Endodermal cell (in vitro differentiated cells): ENCODE measurements at regions not wholly inside any gene's neighbourhood (a gene's known extent, or its start where the extent isn't known, plus 50 kb on each side); places are given as distances from the start of the nearest gene placed in this dataset.
"Not testable (repeated sequence)": the region's sequence is repeated elsewhere in the genome, so short reads cannot be mapped to it uniquely, and the experiment has no call there.

Experiments used
- DNase-seq: peaks from one replicate; pipeline ENCODE4 v3.0.0-alpha.2; 2017
- H3K27ac ChIP-seq: 2 replicates; pipeline ENCODE4 v1.5.1; 2013; ENCODE audit warnings: mild to moderate bottlenecking, low read depth, low read length, moderate library complexity
- H3K27me3 ChIP-seq: 2 replicates; pipeline ENCODE4 v1.6.1; 2013; ENCODE audit warnings: mild to moderate bottlenecking, low read length, moderate library complexity; ENCODE audit not compliant: insufficient read depth, control insufficient read depth, poor library complexity, severe bottlenecking
- H3K36me3 ChIP-seq: 2 replicates; pipeline ENCODE4 v1.7.0; 2013; ENCODE audit warnings: mild to moderate bottlenecking, low read length, moderate library complexity; ENCODE audit not compliant: control insufficient read depth, insufficient read depth
- H3K4me1 ChIP-seq: one replicate; pipeline ENCODE4 v1.7.0; 2013; ENCODE audit warnings: low read length; ENCODE audit not compliant: control insufficient read depth, insufficient read depth
- H3K4me3 ChIP-seq: 2 replicates; pipeline ENCODE4 v1.5.1; 2013; ENCODE audit warnings: mild to moderate bottlenecking, low read length, moderate library complexity
- H3K9ac ChIP-seq: 2 replicates; pipeline ENCODE4 v1.6.1; 2013; ENCODE audit warnings: mild to moderate bottlenecking, low read length, moderate library complexity; ENCODE audit not compliant: poor library complexity, severe bottlenecking; ENCODE audit errors: extremely low read depth
- H3K9me3 ChIP-seq: 2 replicates; pipeline ENCODE4 v1.6.1; 2013; ENCODE audit warnings: mild to moderate bottlenecking, low read length, moderate library complexity; ENCODE audit not compliant: control insufficient read depth
- H3K27ac Mint-ChIP-seq: 2 replicates; pipeline ENCODE4 v1.8.0; 2020; ENCODE audit warnings: mixed read lengths
- H3K27me3 Mint-ChIP-seq: 2 replicates; pipeline ENCODE4 v1.8.0; 2021; ENCODE audit warnings: mild to moderate bottlenecking, mixed read lengths; ENCODE audit not compliant: insufficient read depth
- H3K36me3 Mint-ChIP-seq: 2 replicates; pipeline ENCODE4 v1.8.0; 2020; ENCODE audit warnings: low read depth, mixed read lengths
- H3K4me1 Mint-ChIP-seq: 2 replicates; pipeline ENCODE4 v1.8.0; 2020; ENCODE audit warnings: mixed read lengths
- H3K4me3 Mint-ChIP-seq: 2 replicates; pipeline ENCODE4 v1.8.0; 2020; ENCODE audit warnings: mild to moderate bottlenecking, moderate library complexity, mixed read lengths
- H3K9me3 Mint-ChIP-seq: 2 replicates; pipeline ENCODE4 v1.8.0; 2020; ENCODE audit warnings: mild to moderate bottlenecking, mixed read lengths
- WGBS, 2 experiments: methylation state at CpG; one replicate each; pipeline versions ENCODE4 v1.1.5 to v1.1.7; 2013; ENCODE audit warnings: missing lambda C conversion rate in 2 of 2, mixed read lengths in 1 of 2; ENCODE audit not compliant: insufficient coverage in 1 of 2, insufficient read length in 1 of 2; 5-methylcytosine and 5-hydroxymethylcytosine counted together
- TF ChIP-seq, protein P1 (sequence below): fragments of 200-600 bp; sonication (generic); conservative IDR thresholded peaks from 2 replicates; pipeline ENCODE4 v1.5.0; 2021; ENCODE audit warnings: antibody characterized with exemption, mild to moderate bottlenecking

DNA sequence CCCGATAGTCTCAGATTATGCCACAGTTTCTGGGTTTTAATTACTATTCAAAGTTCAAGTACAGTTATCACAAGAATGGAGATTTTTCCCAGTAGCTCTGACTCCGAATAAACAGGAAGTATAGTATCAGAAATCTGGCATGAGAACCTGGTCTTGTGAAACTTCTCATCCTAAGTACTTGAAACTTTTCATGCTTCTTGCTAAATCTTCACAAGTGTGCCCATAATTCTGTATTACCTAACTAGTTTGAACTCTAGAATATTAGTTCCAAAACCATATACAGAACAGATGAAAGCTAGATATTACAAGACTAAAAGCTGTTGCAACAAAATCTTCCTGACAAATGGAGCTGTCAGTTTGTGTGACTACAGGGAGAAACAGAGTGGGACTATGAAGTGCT is 70.5 kb upstream of the CSNK1A1L start:
- no peak for DNase-seq
- Histone ChIP-seq H3K4me1 (no peaks in the 10 kb centered on the region), H3K4me3 (no peak overlapping the region), H3K27ac (no peak overlapping the region), H3K9ac (no peak overlapping the region), H3K27me3 (no peaks in the 10 kb centered on the region), H3K9me3 (no peaks in the 10 kb centered on the region), H3K36me3 (no peaks in the 10 kb centered on the region)
- Mint-ChIP-seq H3K36me3 (no peaks in the 10 kb centered on the region), H3K27ac (no peak overlapping the region), H3K9me3 (no peaks in the 10 kb centered on the region), H3K27me3 (no peaks in the 10 kb centered on the region), H3K4me1 (peaks cover 10% of the 10 kb centered on the region), H3K4me3 (no peak overlapping the region)
- TF ChIP-seq, protein P1, sequence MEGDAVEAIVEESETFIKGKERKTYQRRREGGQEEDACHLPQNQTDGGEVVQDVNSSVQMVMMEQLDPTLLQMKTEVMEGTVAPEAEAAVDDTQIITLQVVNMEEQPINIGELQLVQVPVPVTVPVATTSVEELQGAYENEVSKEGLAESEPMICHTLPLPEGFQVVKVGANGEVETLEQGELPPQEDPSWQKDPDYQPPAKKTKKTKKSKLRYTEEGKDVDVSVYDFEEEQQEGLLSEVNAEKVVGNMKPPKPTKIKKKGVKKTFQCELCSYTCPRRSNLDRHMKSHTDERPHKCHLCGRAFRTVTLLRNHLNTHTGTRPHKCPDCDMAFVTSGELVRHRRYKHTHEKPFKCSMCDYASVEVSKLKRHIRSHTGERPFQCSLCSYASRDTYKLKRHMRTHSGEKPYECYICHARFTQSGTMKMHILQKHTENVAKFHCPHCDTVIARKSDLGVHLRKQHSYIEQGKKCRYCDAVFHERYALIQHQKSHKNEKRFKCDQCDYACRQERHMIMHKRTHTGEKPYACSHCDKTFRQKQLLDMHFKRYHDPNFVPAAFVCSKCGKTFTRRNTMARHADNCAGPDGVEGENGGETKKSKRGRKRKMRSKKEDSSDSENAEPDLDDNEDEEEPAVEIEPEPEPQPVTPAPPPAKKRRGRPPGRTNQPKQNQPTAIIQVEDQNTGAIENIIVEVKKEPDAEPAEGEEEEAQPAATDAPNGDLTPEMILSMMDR: no peak
- 83 to 98% methylated on average over 1 to 2 of the region's 2 CpGs for WGBS, 2 experiments

DNA sequence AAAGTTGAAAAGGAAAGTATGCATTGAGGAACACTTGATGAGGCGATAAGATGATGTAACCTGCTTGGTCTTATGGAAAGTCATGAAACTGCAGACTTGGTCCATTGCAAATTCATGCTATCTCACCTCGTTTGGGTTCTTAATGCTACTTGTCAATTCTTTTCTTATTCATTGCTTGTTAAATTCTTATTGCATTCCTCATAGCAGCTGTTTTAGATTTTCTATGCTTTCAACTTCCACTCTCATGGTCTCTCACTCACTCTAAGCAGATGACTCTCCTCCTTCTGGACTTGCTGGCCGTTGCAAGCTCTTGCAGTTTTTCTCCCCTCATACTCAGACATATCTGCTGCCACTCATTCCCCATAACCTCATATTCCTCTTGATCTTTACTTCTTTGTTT is 67.8 kb upstream of the CSNK1A1L start:
- H3K27ac Mint-ChIP-seq: peak overlapping the region; percentile 29
- Histone ChIP-seq H3K27ac (no peak overlapping the region), H3K36me3 (no peaks in the 10 kb centered on the region), H3K9ac (no peak overlapping the region), H3K9me3 (peaks cover under 1% of the 10 kb centered on the region), H3K4me3 (no peak overlapping the region), H3K4me1 (no peaks in the 10 kb centered on the region), H3K27me3 (no peaks in the 10 kb centered on the region)
- 70 to 87% methylated on average over 2 to 3 of the region's 3 CpGs for WGBS, 2 experiments
- H3K27me3 Mint-ChIP-seq: no peaks in the 10 kb centered on the region
- H3K4me1 Mint-ChIP-seq: peaks cover 17% of the 10 kb centered on the region
- TF ChIP-seq, protein P1: no peak
- no peak overlapping the region for H3K4me3 Mint-ChIP-seq
- H3K36me3 Mint-ChIP-seq: no peaks in the 10 kb centered on the region
- DNase-seq: peak; percentile 56
- no peaks in the 10 kb centered on the region for H3K9me3 Mint-ChIP-seq

DNA sequence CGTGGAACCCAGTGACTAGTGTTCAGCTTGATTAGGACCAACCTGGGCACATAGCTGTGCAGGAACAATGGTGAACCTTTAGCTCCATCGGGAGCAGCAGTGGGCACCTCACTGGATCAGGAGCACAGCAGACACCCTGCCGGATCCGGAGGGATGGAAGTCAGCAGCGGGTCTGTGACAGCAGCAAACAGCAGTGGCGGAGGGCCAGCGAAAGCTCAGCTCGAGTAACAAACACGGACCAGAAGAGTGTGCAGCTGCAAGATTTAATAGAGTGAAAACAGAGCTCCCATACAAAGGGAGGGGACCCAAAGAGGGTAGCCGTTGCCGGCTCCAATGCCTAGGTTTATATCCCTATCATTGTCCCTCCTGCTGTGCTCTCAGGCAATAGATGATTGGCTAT is 66.8 kb upstream of the CSNK1A1L start:
- H3K27me3 ChIP-seq, H3K27me3 Mint-ChIP-seq, H3K36me3 ChIP-seq, H3K4me3 Mint-ChIP-seq, H3K9ac ChIP-seq, H3K36me3 Mint-ChIP-seq, H3K9me3 ChIP-seq, H3K27ac ChIP-seq, H3K9me3 Mint-ChIP-seq, H3K4me3 ChIP-seq, H3K27ac Mint-ChIP-seq, H3K4me1 ChIP-seq: not testable (repeated sequence)
- 89 to 93% methylated on average over 10 to 11 of the region's 11 CpGs for WGBS, 2 experiments
- peak; percentile 44 for DNase-seq
- peaks cover 17% of the 10 kb centered on the region for H3K4me1 Mint-ChIP-seq

DNA sequence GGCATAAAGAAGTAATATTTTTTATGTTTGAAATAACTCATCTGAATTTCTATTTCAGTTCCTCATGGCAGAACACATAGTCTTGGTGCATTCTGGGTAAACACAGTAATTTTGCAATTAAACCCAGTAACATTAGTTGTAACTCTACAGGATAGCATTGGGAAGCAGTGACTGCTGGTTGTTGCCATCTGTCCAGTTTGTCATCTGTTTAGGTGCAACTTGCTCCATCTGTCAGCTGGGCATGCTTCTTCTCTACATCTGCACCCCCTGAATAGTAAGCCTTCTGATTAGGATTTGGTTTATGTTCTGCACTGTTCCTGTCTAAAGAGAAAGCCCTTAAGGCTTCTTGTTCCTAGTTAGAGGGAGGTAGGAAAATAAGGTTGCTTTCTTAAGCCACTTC is 63.5 kb upstream of the CSNK1A1L start:
- peak overlapping the region; percentile 4 for H3K27ac Mint-ChIP-seq
- Histone ChIP-seq H3K4me3 (no peak overlapping the region), H3K27ac (no peak overlapping the region), H3K4me1 (no peaks in the 10 kb centered on the region), H3K9me3 (peaks cover 15% of the 10 kb centered on the region), H3K27me3 (no peaks in the 10 kb centered on the region), H3K9ac (no peak overlapping the region), H3K36me3 (no peaks in the 10 kb centered on the region)
- H3K27me3 Mint-ChIP-seq: no peaks in the 10 kb centered on the region
- peaks cover 12% of the 10 kb centered on the region for H3K4me1 Mint-ChIP-seq
- no peak overlapping the region for H3K4me3 Mint-ChIP-seq
- TF ChIP-seq, protein P1: no peak
- DNase-seq: no peak
- H3K36me3 Mint-ChIP-seq: peaks cover 11% of the 10 kb centered on the region
- peaks cover 16% of the 10 kb centered on the region for H3K9me3 Mint-ChIP-seq
